Prostate gland (tissue), 2 donors: ENCODE measurements at regions not wholly inside any gene's neighbourhood (a gene's known extent, or its start where the extent isn't known, plus 50 kb on each side); places are given as distances from the start of the nearest gene placed in this dataset.

ENCODE experiments used
- DNase-seq: peaks from one replicate; pipeline ENCODE4 v3.0.0-alpha.2; 2019; ENCODE audit warnings: low spot score
- H3K27ac ChIP-seq, 2 donors: fragments of 200-600 bp; sonication (generic); 2 replicates each; pipeline ENCODE4 v1.5.1; 2017 to 2019
- H3K27me3 ChIP-seq: fragments of 200-600 bp; sonication (generic); replicated peaks from 2 replicates; pipeline ENCODE4 v1.5.1; 2019; ENCODE audit not compliant: insufficient read depth
- H3K36me3 ChIP-seq, 2 donors: fragments of 200-600 bp; sonication (generic); 1 replicate in 1 of 2; 2 replicates in 1 of 2; pipeline versions ENCODE4 v1.5.1 to v1.8.1; 2017 to 2019
- H3K4me1 ChIP-seq: fragments of 200-600 bp; sonication (generic); replicated peaks from 2 replicates; pipeline ENCODE4 v1.5.1; 2019
- H3K4me3 ChIP-seq, 2 donors: fragments of 200-600 bp; sonication (generic); 2 replicates each; pipeline ENCODE4 v1.5.1; 2017 to 2019
- H3K9me3 ChIP-seq: fragments of 200-600 bp; sonication (generic); 2 replicates; pipeline ENCODE4 v1.5.1; 2017
- POLR2A ChIP-seq: fragments of 450-650 bp; IDR thresholded peaks from one replicate; pipeline ENCODE4 v1.6.1; 2016; ENCODE audit warnings: antibody characterized with exemption, mild to moderate bottlenecking
- POLR2AphosphoS5 ChIP-seq: sonication (generic); formaldehyde crosslinking; IDR thresholded peaks from one replicate; pipeline ENCODE4 v1.6.1; 2017; ENCODE audit warnings: antibody characterized with exemption
- WGBS: methylation state at CpG from one replicate; pipeline ENCODE4 v1.1.5; 2018; 5-methylcytosine and 5-hydroxymethylcytosine counted together
- intact Hi-C: fragments of 100-400 bp; cut with DNase I; formaldehyde crosslinking; loops from one replicate; pipeline ENCODE4 v1.14.2; 2022
- TF ChIP-seq, protein P1 (sequence below), 4 experiments: fragments of 200-600 bp in 2 of 4; fragments of 450-650 bp in 2 of 4; sonication (generic) in 2 of 4; IDR thresholded peaks; 1 replicate in 3 of 4; 2 replicates in 1 of 4; pipeline ENCODE4 v1.5.1; 2016 to 2019; ENCODE audit warnings: antibody characterized with exemption in 4 of 4, mild to moderate bottlenecking in 2 of 4, moderate library complexity in 2 of 4

DNA sequence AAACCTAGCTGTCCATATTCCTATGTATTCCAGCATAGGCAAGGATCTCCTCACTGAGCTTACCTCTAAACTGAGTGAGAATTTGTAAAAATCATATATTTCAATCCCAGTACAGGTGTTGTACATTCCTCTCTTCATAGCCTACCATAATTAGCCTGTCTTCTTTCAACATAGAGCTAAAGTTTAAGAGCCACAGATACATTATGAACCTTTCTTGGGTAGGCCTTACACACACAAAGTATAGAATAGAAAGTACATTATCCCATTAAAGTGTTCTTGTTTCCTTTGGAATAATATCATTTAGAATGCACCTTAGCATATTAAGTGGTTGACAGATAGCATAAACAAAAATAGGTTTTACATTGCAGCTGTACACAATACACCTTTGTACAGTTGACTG lies 282.1 kb upstream of the TMEM161B start:
- H3K4me1 ChIP-seq = no peaks in the 10 kb centered on the region
- H3K27me3 ChIP-seq = no peaks in the 10 kb centered on the region
- DNase-seq = no peak
- intact Hi-C loops = no loop called here
- H3K27ac ChIP-seq = no peak overlapping the region
- H3K36me3 ChIP-seq = no peaks in the 10 kb centered on the region
- TF ChIP-seq POLR2A (no peak), POLR2AphosphoS5 (no peak)
- TF ChIP-seq, protein P1, sequence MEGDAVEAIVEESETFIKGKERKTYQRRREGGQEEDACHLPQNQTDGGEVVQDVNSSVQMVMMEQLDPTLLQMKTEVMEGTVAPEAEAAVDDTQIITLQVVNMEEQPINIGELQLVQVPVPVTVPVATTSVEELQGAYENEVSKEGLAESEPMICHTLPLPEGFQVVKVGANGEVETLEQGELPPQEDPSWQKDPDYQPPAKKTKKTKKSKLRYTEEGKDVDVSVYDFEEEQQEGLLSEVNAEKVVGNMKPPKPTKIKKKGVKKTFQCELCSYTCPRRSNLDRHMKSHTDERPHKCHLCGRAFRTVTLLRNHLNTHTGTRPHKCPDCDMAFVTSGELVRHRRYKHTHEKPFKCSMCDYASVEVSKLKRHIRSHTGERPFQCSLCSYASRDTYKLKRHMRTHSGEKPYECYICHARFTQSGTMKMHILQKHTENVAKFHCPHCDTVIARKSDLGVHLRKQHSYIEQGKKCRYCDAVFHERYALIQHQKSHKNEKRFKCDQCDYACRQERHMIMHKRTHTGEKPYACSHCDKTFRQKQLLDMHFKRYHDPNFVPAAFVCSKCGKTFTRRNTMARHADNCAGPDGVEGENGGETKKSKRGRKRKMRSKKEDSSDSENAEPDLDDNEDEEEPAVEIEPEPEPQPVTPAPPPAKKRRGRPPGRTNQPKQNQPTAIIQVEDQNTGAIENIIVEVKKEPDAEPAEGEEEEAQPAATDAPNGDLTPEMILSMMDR (IDR thresholded peaks at IDR 0.05) = no peak
- H3K9me3 ChIP-seq = no peaks in the 10 kb centered on the region
- H3K4me3 ChIP-seq = no peak overlapping the region

DNA sequence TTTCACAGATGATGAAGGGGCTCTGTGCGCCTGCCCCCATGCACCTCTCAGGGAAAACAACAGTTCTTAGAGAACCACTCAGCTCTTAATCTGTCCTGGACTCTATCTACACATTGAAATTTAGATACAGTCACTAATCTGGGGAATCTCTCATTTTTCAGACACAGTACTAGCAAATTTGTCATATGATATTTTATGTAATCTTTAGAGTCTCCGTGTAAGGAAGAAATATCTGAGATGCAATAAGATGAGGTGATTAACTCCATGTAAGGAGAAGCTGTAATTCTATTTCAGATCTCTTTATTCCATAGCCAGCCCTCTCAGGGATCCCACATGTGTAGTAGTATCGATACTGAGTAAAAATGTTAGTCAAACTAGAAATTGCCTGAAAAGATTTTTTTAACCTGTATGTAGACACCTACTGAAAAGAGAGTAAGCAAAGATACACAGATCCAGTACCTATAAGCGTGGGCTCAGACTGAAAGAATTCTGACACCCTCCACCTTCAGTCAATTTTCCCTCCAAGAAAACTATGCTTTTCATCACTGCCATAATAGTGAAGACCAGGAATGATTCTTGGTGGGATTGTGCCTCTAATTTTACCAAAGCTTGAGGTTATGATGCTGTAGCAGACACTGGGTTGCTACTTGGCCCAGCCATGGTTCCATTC lies 279.6 kb upstream of the TMEM161B start:
- WGBS = 78% methylated on average over 4 of the region's 4 CpGs
- TF ChIP-seq POLR2AphosphoS5 (no peak), POLR2A (no peak)
- TF ChIP-seq, protein P1 (IDR thresholded peaks at IDR 0.05) = no peak
- no peak for DNase-seq
- no peaks in the 10 kb centered on the region for H3K27me3 ChIP-seq
- H3K36me3 ChIP-seq = no peaks in the 10 kb centered on the region
- no peaks in the 10 kb centered on the region for H3K9me3 ChIP-seq
- H3K4me1 ChIP-seq = no peaks in the 10 kb centered on the region
- no peak overlapping the region for H3K27ac ChIP-seq
- intact Hi-C loops = no loop called here
- H3K4me3 ChIP-seq = no peak overlapping the region

DNA sequence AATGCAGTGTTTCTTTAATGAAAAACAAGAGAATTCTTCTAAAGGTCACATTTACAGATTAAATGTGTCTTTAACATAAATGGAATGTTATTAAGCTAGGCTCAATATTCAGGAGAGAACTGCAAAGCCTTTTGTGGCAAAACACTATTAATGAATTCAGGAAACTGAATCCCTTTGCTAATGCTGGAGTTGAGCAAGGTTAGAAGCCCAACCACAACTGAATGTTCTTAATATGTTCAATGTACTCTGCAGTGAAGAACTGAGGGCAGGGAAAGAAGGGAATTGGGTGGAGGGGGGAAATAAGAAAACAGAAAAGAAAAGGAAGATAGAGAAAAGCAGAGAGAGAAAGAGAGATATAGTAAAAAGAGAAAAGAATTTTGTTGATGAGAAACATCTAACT lies 276.7 kb upstream of the TMEM161B start:
- no peaks in the 10 kb centered on the region for H3K27me3 ChIP-seq
- TF ChIP-seq POLR2AphosphoS5 (no peak), POLR2A (no peak)
- TF ChIP-seq, protein P1 (IDR thresholded peaks at IDR 0.05) = no peak
- no peak overlapping the region for H3K27ac ChIP-seq
- no peak overlapping the region for H3K4me3 ChIP-seq
- no peaks in the 10 kb centered on the region for H3K4me1 ChIP-seq
- intact Hi-C loops = no loop called here
- H3K36me3 ChIP-seq = no peaks in the 10 kb centered on the region
- DNase-seq = no peak
- no peaks in the 10 kb centered on the region for H3K9me3 ChIP-seq

DNA sequence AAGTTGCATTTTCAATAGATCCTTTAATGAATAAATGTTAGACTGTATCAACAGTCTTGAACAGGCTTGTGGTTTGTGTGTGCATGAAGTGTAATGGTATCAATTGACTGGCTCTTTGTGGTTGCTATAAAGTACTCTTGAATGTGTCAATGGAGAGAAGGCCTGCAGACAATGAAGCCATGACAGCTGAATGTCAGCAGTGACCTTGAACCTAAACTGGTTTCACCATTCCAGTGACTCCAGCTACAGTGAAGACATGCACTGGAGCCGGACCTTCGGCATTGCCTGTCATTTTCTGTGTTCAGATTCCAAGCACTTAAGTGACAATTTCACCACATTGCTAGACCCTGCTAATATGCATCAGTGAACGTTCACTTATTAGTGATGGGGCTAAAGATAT lies 276.0 kb upstream of the TMEM161B start:
- DNase-seq = no peak
- Histone ChIP-seq H3K4me3 (no peak overlapping the region), H3K9me3 (no peaks in the 10 kb centered on the region), H3K4me1 (no peaks in the 10 kb centered on the region), H3K27ac (no peak overlapping the region), H3K27me3 (no peaks in the 10 kb centered on the region), H3K36me3 (no peaks in the 10 kb centered on the region)
- TF ChIP-seq POLR2AphosphoS5 (no peak), POLR2A (no peak)
- TF ChIP-seq, protein P1 (IDR thresholded peaks at IDR 0.05) = no peak
- intact Hi-C loops = no loop called here
- WGBS = 89% methylated on average over 3 of the region's 3 CpGs

DNA sequence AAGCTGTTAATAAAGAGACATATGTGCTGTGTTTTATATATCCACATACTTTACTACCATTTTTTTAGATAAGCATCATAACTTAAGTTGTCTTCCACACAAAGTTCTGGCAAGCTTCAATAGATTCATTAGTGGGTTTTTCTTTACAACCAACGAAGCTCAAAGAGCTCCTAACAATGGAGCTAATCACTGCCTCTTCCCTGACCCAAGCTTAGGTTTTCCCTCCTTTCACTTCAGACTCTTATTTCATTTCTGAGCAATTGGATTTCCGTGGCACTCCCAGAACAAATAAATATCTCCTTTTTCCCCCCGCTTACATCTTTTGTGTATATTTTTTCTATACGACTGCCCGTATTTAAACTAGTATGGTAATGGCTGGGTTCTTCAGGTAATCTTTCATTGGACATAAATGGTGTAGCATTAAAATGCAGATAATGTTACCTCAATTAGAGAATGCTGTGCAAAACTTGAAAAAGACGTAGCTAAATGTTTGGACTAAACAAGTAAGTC lies 275.5 kb upstream of the TMEM161B start:
- Histone ChIP-seq H3K4me3 (no peak overlapping the region), H3K4me1 (no peaks in the 10 kb centered on the region), H3K9me3 (no peaks in the 10 kb centered on the region), H3K36me3 (no peaks in the 10 kb centered on the region), H3K27ac (no peak overlapping the region), H3K27me3 (no peaks in the 10 kb centered on the region)
- WGBS = 44% methylated on average over 6 of the region's 6 CpGs
- TF ChIP-seq, protein P1 (IDR thresholded peaks at IDR 0.05) = no peak
- TF ChIP-seq POLR2AphosphoS5 (no peak), POLR2A (no peak)
- intact Hi-C loops = no loop called here
- no peak for DNase-seq
